ENCODE measurements at regions not wholly inside any gene's neighbourhood (a gene's known extent, or its start where the extent isn't known, plus 50 kb on each side); places are given as distances from the start of the nearest gene placed in this dataset.
"Not testable (repeated sequence)": the region's sequence is repeated elsewhere in the genome, so short reads cannot be mapped to it uniquely, and the experiment has no call there.

DNA sequence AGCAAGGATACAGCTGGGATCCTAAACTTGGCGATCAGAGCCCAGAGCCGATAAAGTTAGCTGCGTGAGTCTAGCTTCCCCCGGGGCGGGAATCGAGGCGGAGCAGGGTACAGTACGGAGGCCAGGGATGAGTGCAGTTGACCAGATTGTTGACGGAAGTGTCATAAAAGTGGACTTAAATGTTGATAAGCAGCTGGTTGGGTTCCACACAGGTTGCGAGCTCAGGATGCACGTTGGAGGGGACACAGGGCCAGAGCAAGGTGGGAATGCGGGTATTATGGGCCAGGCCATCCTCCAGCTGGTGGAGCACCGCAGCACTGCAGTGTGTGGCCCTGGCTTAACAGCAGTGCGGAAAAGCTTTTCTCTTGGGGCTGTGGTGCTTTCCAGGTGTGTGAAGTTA, 76.0 kb upstream of the PZP start:
- Mint-ChIP-seq H3K4me3 (ENCODE audit: low read depth, unreplicated experiment) (peak overlapping the region; percentile 77), H3K36me3 (ENCODE audit: insufficient read depth, unreplicated experiment) (peaks cover 13% of the 10 kb centered on the region)
- intact Hi-C loops (cut with micrococcal nuclease; ENCODE audit: unreplicated experiment); H3K9me3 Mint-ChIP-seq (ENCODE audit: low read depth, unreplicated experiment); CTCF ChIA-PET; H3K4me1 Mint-ChIP-seq (ENCODE audit: low read depth, unreplicated experiment); BruUV-seq (replicated peaks); H3K27ac Mint-ChIP-seq (ENCODE audit: unreplicated experiment); H3K27me3 Mint-ChIP-seq (ENCODE audit: unreplicated experiment): not testable (repeated sequence)
- DNase-seq, result peak; percentile 23

DNA sequence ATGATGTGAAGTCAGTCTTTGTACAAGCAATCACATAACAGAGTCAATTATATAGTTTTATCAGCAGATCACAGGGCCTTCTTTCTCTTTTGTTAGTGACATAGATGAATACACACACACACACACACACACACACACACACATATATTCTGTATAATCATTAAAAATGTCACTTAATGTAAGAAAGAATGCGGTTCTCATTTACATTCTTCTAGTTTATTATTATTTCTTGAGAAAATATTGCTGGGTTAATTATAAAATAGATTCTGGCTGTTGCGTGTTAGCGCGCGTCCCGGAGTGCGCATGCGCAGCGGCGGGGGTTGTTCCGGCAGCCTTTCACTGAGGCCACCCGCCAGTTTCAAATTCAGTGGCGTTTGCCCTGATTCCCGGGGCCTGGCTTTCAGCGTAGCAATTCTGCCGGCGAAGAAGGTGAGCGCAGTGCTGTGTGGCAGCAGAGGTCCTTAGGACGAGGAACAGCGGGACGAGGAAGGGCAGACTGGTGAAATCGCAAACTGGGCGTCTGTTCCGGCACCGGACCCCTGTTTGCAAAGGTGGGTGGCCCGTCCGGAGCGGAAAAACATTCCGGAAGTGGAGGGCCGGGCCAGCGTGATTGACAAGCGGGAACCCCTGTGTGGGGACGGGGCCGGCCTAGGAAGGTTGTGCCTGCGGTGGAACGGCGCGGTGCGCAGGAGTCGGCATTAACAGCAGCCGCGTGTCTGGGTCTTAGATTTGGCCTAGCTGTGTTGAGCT, 75.3 kb upstream of the PZP start:
- CTCF ChIA-PET; H3K9me3 Mint-ChIP-seq (ENCODE audit: low read depth, unreplicated experiment); intact Hi-C loops (cut with micrococcal nuclease; ENCODE audit: unreplicated experiment); H3K4me1 Mint-ChIP-seq (ENCODE audit: low read depth, unreplicated experiment); BruUV-seq (replicated peaks); H3K27me3 Mint-ChIP-seq (ENCODE audit: unreplicated experiment): not testable (repeated sequence)
- H3K36me3 Mint-ChIP-seq (ENCODE audit: insufficient read depth, unreplicated experiment), result peaks cover 13% of the 10 kb centered on the region
- H3K27ac Mint-ChIP-seq (ENCODE audit: unreplicated experiment), result peak overlapping the region; percentile 67
- peak; percentile 75 for DNase-seq
- peak overlapping the region; percentile 77 for H3K4me3 Mint-ChIP-seq (ENCODE audit: low read depth, unreplicated experiment)

DNA sequence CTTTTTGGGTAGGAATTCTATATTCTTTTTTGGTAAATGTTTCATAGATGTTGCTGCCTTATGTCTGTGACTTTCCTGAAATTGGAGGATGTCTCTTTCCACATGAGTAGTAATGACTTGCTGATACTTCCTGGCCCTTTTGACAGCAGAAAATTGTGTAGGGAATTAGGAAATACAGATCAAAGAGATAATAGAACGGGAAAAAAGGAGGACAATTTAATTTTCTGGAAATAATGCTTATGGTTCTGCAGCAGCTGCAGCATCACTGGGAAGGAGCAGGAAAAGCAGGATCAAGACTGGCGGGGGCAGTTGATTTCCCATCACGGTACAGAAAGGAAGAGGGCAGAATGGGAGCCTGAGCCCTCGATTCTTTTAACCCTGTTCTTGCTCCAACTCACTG, 68.8 kb upstream of the PZP start:
- DNase-seq, result no peak
- CTCF ChIA-PET, result no interaction called here
- Mint-ChIP-seq H3K9me3 (ENCODE audit: low read depth, unreplicated experiment) (no peaks in the 10 kb centered on the region), H3K27ac (ENCODE audit: unreplicated experiment) (no peak overlapping the region), H3K4me1 (ENCODE audit: low read depth, unreplicated experiment) (no peaks in the 10 kb centered on the region), H3K27me3 (ENCODE audit: unreplicated experiment) (no peaks in the 10 kb centered on the region), H3K36me3 (ENCODE audit: insufficient read depth, unreplicated experiment) (no peaks in the 10 kb centered on the region), H3K4me3 (ENCODE audit: low read depth, unreplicated experiment) (no peak overlapping the region)
- BruUV-seq (replicated peaks), result no TSS peak
- TF ChIP-seq, protein P1, sequence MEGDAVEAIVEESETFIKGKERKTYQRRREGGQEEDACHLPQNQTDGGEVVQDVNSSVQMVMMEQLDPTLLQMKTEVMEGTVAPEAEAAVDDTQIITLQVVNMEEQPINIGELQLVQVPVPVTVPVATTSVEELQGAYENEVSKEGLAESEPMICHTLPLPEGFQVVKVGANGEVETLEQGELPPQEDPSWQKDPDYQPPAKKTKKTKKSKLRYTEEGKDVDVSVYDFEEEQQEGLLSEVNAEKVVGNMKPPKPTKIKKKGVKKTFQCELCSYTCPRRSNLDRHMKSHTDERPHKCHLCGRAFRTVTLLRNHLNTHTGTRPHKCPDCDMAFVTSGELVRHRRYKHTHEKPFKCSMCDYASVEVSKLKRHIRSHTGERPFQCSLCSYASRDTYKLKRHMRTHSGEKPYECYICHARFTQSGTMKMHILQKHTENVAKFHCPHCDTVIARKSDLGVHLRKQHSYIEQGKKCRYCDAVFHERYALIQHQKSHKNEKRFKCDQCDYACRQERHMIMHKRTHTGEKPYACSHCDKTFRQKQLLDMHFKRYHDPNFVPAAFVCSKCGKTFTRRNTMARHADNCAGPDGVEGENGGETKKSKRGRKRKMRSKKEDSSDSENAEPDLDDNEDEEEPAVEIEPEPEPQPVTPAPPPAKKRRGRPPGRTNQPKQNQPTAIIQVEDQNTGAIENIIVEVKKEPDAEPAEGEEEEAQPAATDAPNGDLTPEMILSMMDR (IDR thresholded peaks at IDR 0.05; ENCODE audit: unreplicated experiment), result no peak
- intact Hi-C loops (cut with micrococcal nuclease; ENCODE audit: unreplicated experiment), result no loop called here

DNA sequence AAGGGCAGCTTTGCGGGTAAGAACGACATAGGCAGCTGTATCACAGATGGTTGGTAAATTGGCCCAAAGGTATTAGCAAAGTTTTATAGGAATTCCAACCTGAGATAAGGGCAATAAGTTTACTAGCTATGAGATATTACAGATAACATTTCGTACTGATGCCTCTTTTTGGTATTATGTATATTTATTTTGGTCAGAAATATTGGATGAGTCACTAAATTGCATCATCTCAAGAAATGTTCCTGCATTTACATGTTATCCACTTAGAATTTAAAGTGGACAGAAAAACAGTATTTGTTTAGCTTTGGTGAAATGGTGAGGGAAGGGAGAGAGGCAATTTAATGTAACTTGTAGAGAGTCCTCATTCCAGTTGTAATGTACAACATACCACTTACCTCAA, 65.1 kb upstream of the PZP start:
- Mint-ChIP-seq H3K4me3 (ENCODE audit: low read depth, unreplicated experiment) (no peak overlapping the region), H3K36me3 (ENCODE audit: insufficient read depth, unreplicated experiment) (no peaks in the 10 kb centered on the region), H3K27ac (ENCODE audit: unreplicated experiment) (no peak overlapping the region), H3K9me3 (ENCODE audit: low read depth, unreplicated experiment) (no peaks in the 10 kb centered on the region), H3K4me1 (ENCODE audit: low read depth, unreplicated experiment) (no peaks in the 10 kb centered on the region), H3K27me3 (ENCODE audit: unreplicated experiment) (peaks cover 14% of the 10 kb centered on the region)
- intact Hi-C loops (cut with micrococcal nuclease; ENCODE audit: unreplicated experiment), result no loop called here
- CTCF ChIA-PET, result no interaction called here
- DNase-seq, result no peak
- TF ChIP-seq, protein P1 (IDR thresholded peaks at IDR 0.05; ENCODE audit: unreplicated experiment), result no peak
- no TSS peak for BruUV-seq (replicated peaks)

DNA sequence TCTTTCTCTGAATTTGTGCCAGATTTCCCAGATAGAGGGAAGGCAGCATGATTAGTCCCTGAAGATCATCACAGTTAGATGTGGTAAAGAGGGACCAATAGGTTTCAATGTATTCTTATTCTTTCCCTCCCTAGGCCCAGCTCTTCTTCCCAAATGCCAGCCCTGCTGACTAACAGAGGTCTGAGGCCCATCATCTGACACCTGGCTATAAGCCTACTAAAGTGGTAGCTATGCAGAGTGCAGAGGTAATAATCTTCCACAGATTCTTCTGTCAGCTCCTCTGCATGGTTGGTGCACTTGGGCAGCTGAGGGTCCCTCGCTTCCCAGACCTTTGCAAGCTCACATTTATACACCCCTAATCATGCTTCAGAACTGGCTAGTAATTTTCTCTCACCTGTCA, 63.7 kb upstream of the PZP start:
- intact Hi-C loops (cut with micrococcal nuclease; ENCODE audit: unreplicated experiment), result no loop called here
- Mint-ChIP-seq H3K27ac (ENCODE audit: unreplicated experiment) (no peak overlapping the region), H3K27me3 (ENCODE audit: unreplicated experiment) (peaks cover 14% of the 10 kb centered on the region), H3K4me3 (ENCODE audit: low read depth, unreplicated experiment) (no peak overlapping the region), H3K4me1 (ENCODE audit: low read depth, unreplicated experiment) (no peaks in the 10 kb centered on the region), H3K36me3 (ENCODE audit: insufficient read depth, unreplicated experiment) (no peaks in the 10 kb centered on the region), H3K9me3 (ENCODE audit: low read depth, unreplicated experiment) (no peaks in the 10 kb centered on the region)
- CTCF ChIA-PET, result no interaction called here
- TF ChIP-seq, protein P1 (IDR thresholded peaks at IDR 0.05; ENCODE audit: unreplicated experiment), result no peak
- no peak for DNase-seq
- BruUV-seq (replicated peaks), result no TSS peak

Measured in Calu3 (cell line).